AG04449 (cell line): ENCODE measurements at regions not wholly inside any gene's neighbourhood (a gene's known extent, or its start where the extent isn't known, plus 50 kb on each side); places are given as distances from the start of the nearest gene placed in this dataset.

Source experiments
- CTCF ChIA-PET: fragments of 350-600 bp; formaldehyde crosslinking; extraction: SDS; loops from one replicate; lab custom pipeline; 2021; ENCODE audit warnings: antibody characterized with exemption; lab: Yijun Ruan, JAX
- POLR2A ChIA-PET: fragments of 400-600, 350-600 bp; formaldehyde crosslinking; extraction: SDS; loops from one replicate; lab custom pipeline; 2020; ENCODE audit warnings: antibody characterized with exemption, inconsistent platforms; lab: Yijun Ruan, JAX
- DNase-seq: peaks from one replicate; pipeline ENCODE4 v3.0.0-alpha.2; 2010; ENCODE audit warnings: low read depth, low spot score
- H3K4me3 ChIP-seq: 2 replicates; pipeline ENCODE4 v1.5.1; 2011; ENCODE audit warnings: low read depth, mild to moderate bottlenecking, control low read depth, low read length
- CTCF ChIP-seq: IDR thresholded peaks from one replicate; pipeline ENCODE4 v1.5.1; 2011; ENCODE audit warnings: mild to moderate bottlenecking, moderate library complexity, low read length, control low read depth, inconsistent platforms; ENCODE audit not compliant: insufficient read depth; ENCODE audit errors: missing control alignments

DNA sequence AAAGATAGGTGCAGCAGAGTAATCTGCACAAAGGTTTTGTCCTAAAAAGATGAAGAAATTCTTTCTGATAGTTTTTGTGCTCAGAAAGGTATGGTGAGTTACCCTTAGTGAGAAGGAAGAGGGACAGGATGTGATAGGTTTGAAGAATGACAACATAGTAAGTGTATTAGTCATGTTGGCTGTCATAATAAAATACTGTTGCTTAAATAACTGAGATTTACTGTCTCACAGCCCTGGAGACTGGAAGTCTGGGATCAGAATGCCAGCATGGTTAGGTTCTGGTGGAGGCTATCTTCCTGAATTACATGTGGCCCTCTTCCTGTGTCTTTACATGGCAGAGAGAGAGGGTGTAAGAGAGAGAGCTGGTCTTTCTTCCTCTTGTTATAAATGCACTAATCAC is 965.2 kb downstream of the TTLL7 start:
- no peak overlapping the region for H3K4me3 ChIP-seq
- POLR2A ChIA-PET = no interaction called here
- DNase-seq = no peak
- CTCF ChIA-PET = no interaction called here
- no peak for TF ChIP-seq CTCF

GRCh38 chr1:83029916-83030315 is 969.0 kb downstream of the TTLL7 start:
- no peak for DNase-seq
- POLR2A ChIA-PET = no interaction called here
- TF ChIP-seq CTCF = no peak
- no peak overlapping the region for H3K4me3 ChIP-seq
- CTCF ChIA-PET = no interaction called here

GRCh38 chr1:83029050-83029449 is 969.9 kb downstream of the TTLL7 start:
- TF ChIP-seq CTCF = no peak
- no peak for DNase-seq
- H3K4me3 ChIP-seq = no peak overlapping the region
- ChIA-PET POLR2A (no interaction called here), CTCF (no interaction called here)

- no peak overlapping the region for H3K4me3 ChIP-seq
- ChIA-PET POLR2A (no interaction called here), CTCF (no interaction called here)
- no peak for DNase-seq
- TF ChIP-seq CTCF = no peak
Measured at GRCh38 chr1:83028467-83028866, 970.5 kb downstream of the TTLL7 start.

- ChIA-PET POLR2A (no interaction called here), CTCF (no interaction called here)
- no peak for TF ChIP-seq CTCF
- H3K4me3 ChIP-seq = no peak overlapping the region
- no peak for DNase-seq
Measured at GRCh38 chr1:83027511-83027910, 971.4 kb downstream of the TTLL7 start.

DNA sequence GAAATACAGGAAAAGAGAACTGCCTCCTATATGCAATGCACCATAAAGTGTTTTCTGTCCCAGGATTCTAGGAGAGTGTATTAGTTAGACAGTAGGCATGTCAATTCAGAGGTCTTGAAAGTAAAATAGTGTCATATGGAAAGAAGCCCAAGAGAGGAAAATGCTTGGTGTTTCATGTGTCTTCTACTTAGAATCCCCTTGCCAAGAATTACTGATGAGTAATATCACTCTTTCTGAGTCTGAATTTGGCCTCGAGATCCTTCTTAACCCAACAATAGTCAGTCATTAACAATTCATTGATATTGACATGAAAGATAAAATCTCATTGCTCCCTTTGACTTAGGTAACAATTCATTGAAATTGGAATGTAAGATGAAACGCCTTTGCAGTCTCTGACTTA is 972.2 kb downstream of the TTLL7 start:
- no peak for DNase-seq

More for the DNA sequence above, 972.2 kb downstream of the TTLL7 start:
- no peak for TF ChIP-seq CTCF
- no peak overlapping the region for H3K4me3 ChIP-seq
- ChIA-PET POLR2A (no interaction called here), CTCF (no interaction called here)
